Right lobe of liver (tissue), 4 donors: ENCODE measurements at regions not wholly inside any gene's neighbourhood (a gene's known extent, or its start where the extent isn't known, plus 50 kb on each side); places are given as distances from the start of the nearest gene placed in this dataset.

Experiments
- CTCF ChIP-seq, 4 donors: fragments of 200-600 bp in 3 of 4; fragments of 450-650 bp in 1 of 4; IDR thresholded peaks; one replicate each; pipeline versions ENCODE4 v1.5.1 to v1.8.0; 2016 to 2022; ENCODE audit warnings: antibody characterized with exemption in 4 of 4, mild to moderate bottlenecking in 2 of 4
- POLR2A ChIP-seq: fragments of 450-650 bp; IDR thresholded peaks from one replicate; pipeline ENCODE4 v1.6.1; 2017; ENCODE audit warnings: antibody characterized with exemption, mild to moderate bottlenecking
- donor health status: DM: no; HTN: no; CAD: no.
- donor health status: DM: no; HTN: no; CAD: no.
- donor health status: DM: no; HTN: yes; CAD: no.

- TF ChIP-seq CTCF (IDR thresholded peaks at IDR 0.05) (no peak), POLR2A (no peak)
Observed at GRCh38 chr4:137981277-137981676, 260.9 kb downstream of the SLC7A11 start.
